Nephron (organoid): ENCODE measurements at regions not wholly inside any gene's neighbourhood (a gene's known extent, or its start where the extent isn't known, plus 50 kb on each side); places are given as distances from the start of the nearest gene placed in this dataset.
A peak's percentile ranks its signal among the peaks of the same experiment; 100 is the strongest.

ENCODE experiments used
- H3K27ac Mint-ChIP-seq, 3 experiments: 2 replicates each; pipeline ENCODE4 v1.8.0; 2020; ENCODE audit warnings: mixed read lengths in 3 of 3, mild to moderate bottlenecking in 2 of 3, moderate library complexity in 1 of 3
- H3K27me3 Mint-ChIP-seq: 2 replicates; pipeline ENCODE4 v1.8.0; 2021; ENCODE audit warnings: low read depth, mild to moderate bottlenecking, moderate library complexity, mixed read lengths
- H3K36me3 Mint-ChIP-seq: 2 replicates; pipeline ENCODE4 v1.8.0; 2020; ENCODE audit warnings: low read depth, mixed read lengths
- H3K4me1 Mint-ChIP-seq: 2 replicates; pipeline ENCODE4 v1.8.0; 2020; ENCODE audit warnings: mixed read lengths
- H3K4me3 Mint-ChIP-seq, 3 experiments: 2 replicates each; pipeline ENCODE4 v1.8.0; 2020; ENCODE audit warnings: mild to moderate bottlenecking in 3 of 3, mixed read lengths in 3 of 3, moderate library complexity in 2 of 3
- H3K9me3 Mint-ChIP-seq: 2 replicates; pipeline ENCODE4 v1.8.0; 2020; ENCODE audit warnings: mixed read lengths
- TF ChIP-seq, protein P1 (sequence below), 3 experiments: fragments of 200-600 bp; sonication (generic); IDR thresholded peaks; one replicate each; pipeline ENCODE4 v1.5.0; 2021; ENCODE audit warnings: antibody characterized with exemption in 3 of 3; ENCODE audit not compliant: unreplicated experiment in 3 of 3

DNA sequence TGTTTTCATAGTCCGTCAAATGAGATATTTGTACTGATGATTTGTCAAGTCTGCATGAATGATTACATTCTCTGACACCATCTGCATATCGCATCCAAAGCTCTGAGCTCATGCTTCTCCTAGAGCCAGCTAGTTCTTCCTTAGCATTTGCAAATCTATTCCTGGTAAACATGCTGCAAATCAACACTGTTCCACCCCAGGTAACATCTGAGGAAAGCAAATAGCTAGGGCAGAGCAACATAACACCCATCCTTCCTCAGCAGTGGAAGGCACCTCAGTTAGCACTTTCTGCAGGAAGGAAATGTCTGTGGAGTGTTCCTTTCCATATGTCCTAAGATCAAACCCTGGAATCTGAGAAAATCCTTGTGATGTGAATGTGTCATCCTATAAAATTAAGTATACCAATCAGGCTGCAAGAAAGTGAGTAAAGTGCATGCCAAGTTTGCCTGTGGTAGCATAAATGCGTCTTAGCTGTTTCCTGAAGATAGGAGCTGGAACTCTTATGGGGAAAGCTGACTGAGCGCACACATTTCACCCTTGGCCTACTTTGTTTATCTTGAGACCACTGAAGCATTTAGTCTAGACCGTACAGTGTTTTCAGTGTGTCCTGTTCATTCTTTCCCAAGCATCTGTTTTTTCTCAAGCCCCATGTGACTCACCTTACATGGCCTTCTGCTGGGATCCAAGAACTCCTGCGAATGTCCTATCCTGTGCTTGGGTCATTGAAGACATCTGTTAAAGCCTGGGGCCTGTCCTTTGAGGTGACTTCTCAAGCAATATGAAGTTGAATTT lies 50.9 kb upstream of the STARD4 start:
- Mint-ChIP-seq H3K4me3 (no peak overlapping the region), H3K9me3 (peaks cover 22% of the 10 kb centered on the region), H3K27me3 (no peaks in the 10 kb centered on the region), H3K4me1 (peaks cover 13% of the 10 kb centered on the region), H3K36me3 (peaks cover 8% of the 10 kb centered on the region), H3K27ac (peak overlapping the region; percentile 48 to 81 (median 79))
- TF ChIP-seq, protein P1, sequence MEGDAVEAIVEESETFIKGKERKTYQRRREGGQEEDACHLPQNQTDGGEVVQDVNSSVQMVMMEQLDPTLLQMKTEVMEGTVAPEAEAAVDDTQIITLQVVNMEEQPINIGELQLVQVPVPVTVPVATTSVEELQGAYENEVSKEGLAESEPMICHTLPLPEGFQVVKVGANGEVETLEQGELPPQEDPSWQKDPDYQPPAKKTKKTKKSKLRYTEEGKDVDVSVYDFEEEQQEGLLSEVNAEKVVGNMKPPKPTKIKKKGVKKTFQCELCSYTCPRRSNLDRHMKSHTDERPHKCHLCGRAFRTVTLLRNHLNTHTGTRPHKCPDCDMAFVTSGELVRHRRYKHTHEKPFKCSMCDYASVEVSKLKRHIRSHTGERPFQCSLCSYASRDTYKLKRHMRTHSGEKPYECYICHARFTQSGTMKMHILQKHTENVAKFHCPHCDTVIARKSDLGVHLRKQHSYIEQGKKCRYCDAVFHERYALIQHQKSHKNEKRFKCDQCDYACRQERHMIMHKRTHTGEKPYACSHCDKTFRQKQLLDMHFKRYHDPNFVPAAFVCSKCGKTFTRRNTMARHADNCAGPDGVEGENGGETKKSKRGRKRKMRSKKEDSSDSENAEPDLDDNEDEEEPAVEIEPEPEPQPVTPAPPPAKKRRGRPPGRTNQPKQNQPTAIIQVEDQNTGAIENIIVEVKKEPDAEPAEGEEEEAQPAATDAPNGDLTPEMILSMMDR (IDR thresholded peaks at IDR 0.05; ENCODE audit: unreplicated experiment in 3 of 3) = no peak

DNA sequence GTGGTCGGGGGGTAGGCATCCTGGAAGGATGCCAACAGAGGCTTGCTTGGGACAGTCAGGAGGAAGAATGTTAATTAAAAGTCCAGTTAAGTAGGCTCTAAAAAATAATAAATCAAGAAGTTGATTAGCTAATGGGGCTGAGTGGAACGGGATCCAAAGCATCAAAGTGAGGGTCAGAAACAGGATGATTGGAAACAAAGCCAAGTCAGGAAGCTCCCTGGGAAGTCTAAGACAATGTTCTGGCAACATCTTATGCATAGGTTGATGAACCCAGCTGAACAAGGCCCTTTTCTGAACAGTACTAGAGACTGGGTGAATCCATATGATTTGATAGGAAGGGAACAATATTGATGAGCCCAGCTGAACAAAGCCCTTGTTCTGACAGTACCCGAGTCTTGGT lies 50.2 kb upstream of the STARD4 start:
- TF ChIP-seq, protein P1 (IDR thresholded peaks at IDR 0.05; ENCODE audit: unreplicated experiment in 3 of 3) = no peak
- Mint-ChIP-seq H3K36me3 (peaks cover 8% of the 10 kb centered on the region), H3K9me3 (peaks cover 20% of the 10 kb centered on the region), H3K27ac (peak overlapping the region; percentile 48 to 81 (median 79)), H3K4me3 (no peak overlapping the region), H3K4me1 (peaks cover 13% of the 10 kb centered on the region), H3K27me3 (no peaks in the 10 kb centered on the region)
